Naive thymus-derived CD4-positive, alpha-beta T cell (primary cell): ENCODE measurements at regions not wholly inside any gene's neighbourhood (a gene's known extent, or its start where the extent isn't known, plus 50 kb on each side); places are given as distances from the start of the nearest gene placed in this dataset.

Experiments used
- ATAC-seq: fragments of 150-1000 bp; cut with Tn5 transposase; 2 replicates; pipeline ENCODE4 v1.10.0; 2021; ENCODE audit warnings: mild to moderate bottlenecking, moderate library complexity
- CTCF ChIA-PET: fragments of 350-600 bp; sonication (Branson Sonifier 250); formaldehyde crosslinking; loops from one replicate; lab custom pipeline; 2021; ENCODE audit warnings: antibody characterized with exemption; lab: Charles Lee
- POLR2A ChIA-PET: fragments of 350-600 bp; sonication (Branson Sonifier 250); formaldehyde crosslinking; loops from one replicate; lab custom pipeline; 2021; ENCODE audit warnings: antibody characterized with exemption, inconsistent platforms; lab: Charles Lee
- DNase-seq, 9 donors: peaks; one replicate each; pipeline versions ENCODE4 v3.0.0 to v3.0.0-alpha.2; 2020 to 2022; ENCODE audit warnings: mixed read lengths in 1 of 9
- H3K27ac ChIP-seq: one replicate; pipeline ENCODE4 v1.7.0; 2013; ENCODE audit warnings: mild to moderate bottlenecking, low read depth, low read length, moderate library complexity
- H3K27me3 ChIP-seq, 2 donors: one replicate each; pipeline ENCODE4 v1.7.0; 2013; ENCODE audit warnings: low read length in 2 of 2, mild to moderate bottlenecking in 2 of 2, moderate library complexity in 2 of 2; ENCODE audit not compliant: control insufficient read depth in 2 of 2, insufficient read depth in 2 of 2
- H3K36me3 ChIP-seq, 3 experiments: 1 replicate in 2 of 3; 2 replicates in 1 of 3; pipeline ENCODE4 v1.7.0; 2013; ENCODE audit warnings: low read length in 3 of 3, mild to moderate bottlenecking in 3 of 3, moderate library complexity in 1 of 3; ENCODE audit not compliant: insufficient read depth in 3 of 3, control insufficient read depth in 2 of 3
- H3K4me1 ChIP-seq, 2 donors: one replicate each; pipeline ENCODE4 v1.7.0; 2013; ENCODE audit warnings: low read length in 2 of 2, mild to moderate bottlenecking in 2 of 2, moderate library complexity in 1 of 2; ENCODE audit not compliant: control insufficient read depth in 2 of 2, insufficient read depth in 2 of 2
- H3K4me3 ChIP-seq: 2 replicates; pipeline ENCODE4 v1.7.0; 2013; ENCODE audit warnings: mild to moderate bottlenecking, low read length
- H3K9me3 ChIP-seq, 3 experiments: 1 replicate in 2 of 3; 2 replicates in 1 of 3; pipeline ENCODE4 v1.7.0; 2013; ENCODE audit warnings: low read length in 3 of 3; ENCODE audit not compliant: control insufficient read depth in 2 of 3
- H3K27ac Mint-ChIP-seq, 9 donors: one replicate each; pipeline ENCODE4 v1.8.0; 2020 to 2022; ENCODE audit warnings: mixed read lengths in 9 of 9, mild to moderate bottlenecking in 8 of 9, moderate library complexity in 5 of 9, inconsistent platforms in 2 of 9
- H3K27me3 Mint-ChIP-seq, 5 donors: one replicate each; pipeline ENCODE4 v1.8.0; 2021 to 2022; ENCODE audit warnings: mixed read lengths in 5 of 5, mild to moderate bottlenecking in 1 of 5
- H3K36me3 Mint-ChIP-seq, 5 donors: one replicate each; pipeline ENCODE4 v1.8.0; 2020 to 2022; ENCODE audit warnings: mixed read lengths in 5 of 5, mild to moderate bottlenecking in 3 of 5, inconsistent platforms in 1 of 5
- H3K4me1 Mint-ChIP-seq, 7 donors: one replicate each; pipeline ENCODE4 v1.8.0; 2020 to 2022; ENCODE audit warnings: mixed read lengths in 7 of 7, mild to moderate bottlenecking in 3 of 7, inconsistent platforms in 1 of 7
- H3K4me3 Mint-ChIP-seq, 10 donors: one replicate each; pipeline ENCODE4 v1.8.0; 2020 to 2022; ENCODE audit warnings: mild to moderate bottlenecking in 10 of 10, mixed read lengths in 10 of 10, moderate library complexity in 6 of 10, inconsistent platforms in 2 of 10
- H3K9me3 Mint-ChIP-seq, 11 donors: one replicate each; pipeline ENCODE4 v1.8.0; 2020 to 2022; ENCODE audit warnings: mixed read lengths in 11 of 11, mild to moderate bottlenecking in 4 of 11, inconsistent platforms in 1 of 11, moderate library complexity in 1 of 11
- intact Hi-C, 2 donors: fragments of 100-400 bp; cut with micrococcal nuclease; formaldehyde crosslinking; loops; one replicate each; pipeline ENCODE4 v1.15.1; 2023

DNA sequence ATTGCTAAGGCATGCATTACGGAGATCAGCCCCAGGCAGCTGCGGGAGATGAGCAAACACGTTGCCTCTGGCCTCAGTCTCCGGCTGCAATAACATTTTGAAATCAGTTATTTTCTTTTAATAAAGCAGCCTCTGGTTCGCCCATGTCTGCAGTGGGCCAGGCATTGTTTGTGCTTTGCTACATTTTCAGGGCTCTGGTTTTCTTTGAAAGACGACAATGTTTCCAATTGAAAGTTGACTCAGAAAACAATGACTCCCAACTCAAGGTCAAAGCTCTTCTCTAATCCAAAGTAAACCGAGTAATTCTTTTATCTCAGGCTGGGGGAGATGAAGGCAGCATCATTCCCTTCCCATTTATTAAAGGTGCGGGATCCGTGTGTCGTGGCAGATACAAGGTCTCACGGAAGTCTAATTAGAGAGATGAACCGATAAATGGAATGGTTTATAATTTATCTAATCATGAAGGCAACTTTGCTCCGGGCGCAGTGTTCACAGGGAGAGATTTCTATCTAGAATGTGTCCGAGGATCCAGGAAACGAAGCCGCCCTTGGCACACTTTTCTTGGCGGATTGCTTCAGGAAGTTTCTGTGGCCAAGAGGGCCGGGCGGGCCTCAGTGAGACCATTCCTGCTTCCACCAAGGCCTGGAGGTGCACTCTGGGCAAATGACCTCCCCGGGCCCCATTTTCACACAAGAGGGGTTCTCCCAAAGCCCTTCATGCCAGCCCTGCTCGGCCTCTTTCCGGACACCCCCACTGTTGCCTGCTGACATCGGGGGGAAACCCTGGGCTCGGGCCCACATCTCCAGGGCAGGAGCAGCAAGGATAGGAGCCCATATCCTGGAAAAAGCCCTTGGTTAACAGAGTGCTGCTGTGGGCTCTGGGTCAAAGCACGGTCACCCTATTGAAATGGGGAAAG lies 811.4 kb downstream of the BRD1 start:
- no peaks in the 10 kb centered on the region for H3K36me3 Mint-ChIP-seq

DNA sequence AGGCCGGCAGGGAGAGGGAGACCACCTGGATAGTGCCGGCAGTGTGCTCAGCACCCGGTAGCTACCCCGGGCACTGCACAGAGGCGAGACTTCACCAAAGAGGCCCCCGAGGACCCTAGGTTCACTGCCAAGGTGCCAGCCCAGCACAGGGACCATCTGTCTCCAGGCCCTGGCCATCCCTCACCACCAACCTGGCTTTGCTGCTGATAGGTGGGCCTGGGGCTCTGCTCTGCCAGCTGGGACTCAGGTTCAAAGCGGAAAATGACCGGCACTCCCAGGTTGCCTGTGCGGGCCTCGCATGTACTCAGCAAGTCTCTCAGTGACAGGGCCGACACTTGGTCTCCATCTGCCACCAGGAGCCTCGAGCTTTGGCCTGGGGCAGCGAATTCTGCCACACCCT lies 812.2 kb downstream of the BRD1 start:
- no peaks in the 10 kb centered on the region for H3K9me3 Mint-ChIP-seq
- DNase-seq, result no peak
- H3K27me3 Mint-ChIP-seq, result peaks cover 0 to 15% (median 0%) of the 10 kb centered on the region in 5 donors
- no peak overlapping the region for H3K27ac ChIP-seq
- ATAC-seq, result no peak
- intact Hi-C loops, result no loop called here
- H3K36me3 Mint-ChIP-seq, result no peaks in the 10 kb centered on the region
- H3K27ac Mint-ChIP-seq, result no peak overlapping the region
- ChIA-PET POLR2A (no interaction called here), CTCF (no interaction called here)
- H3K36me3 ChIP-seq, result no peaks in the 10 kb centered on the region
- no peaks in the 10 kb centered on the region for H3K27me3 ChIP-seq
- no peak overlapping the region for H3K4me3 ChIP-seq
- H3K4me1 ChIP-seq, result no peaks in the 10 kb centered on the region
- H3K9me3 ChIP-seq, result no peaks in the 10 kb centered on the region
- H3K4me3 Mint-ChIP-seq, result no peak overlapping the region
- H3K4me1 Mint-ChIP-seq, result no peaks in the 10 kb centered on the region

More for the DNA sequence above, 811.4 kb downstream of the BRD1 start:
- H3K9me3 ChIP-seq, result no peaks in the 10 kb centered on the region
- H3K27ac Mint-ChIP-seq, result no peak overlapping the region
- H3K27me3 Mint-ChIP-seq, result peaks cover 0 to 7% (median 0%) of the 10 kb centered on the region in 5 donors
- ChIA-PET CTCF (no interaction called here), POLR2A (no interaction called here)
- no peak overlapping the region for H3K27ac ChIP-seq
- no peaks in the 10 kb centered on the region for H3K4me1 Mint-ChIP-seq
- H3K4me3 Mint-ChIP-seq, result no peak overlapping the region
- DNase-seq, result no peak
- H3K36me3 ChIP-seq, result no peaks in the 10 kb centered on the region
- H3K4me3 ChIP-seq, result no peak overlapping the region
- H3K27me3 ChIP-seq, result no peaks in the 10 kb centered on the region
- no peak for ATAC-seq
- H3K9me3 Mint-ChIP-seq, result no peaks in the 10 kb centered on the region
- no peaks in the 10 kb centered on the region for H3K4me1 ChIP-seq
- intact Hi-C loops, result no loop called here

- H3K9me3 ChIP-seq, result no peaks in the 10 kb centered on the region
- Mint-ChIP-seq H3K4me1 (no peaks in the 10 kb centered on the region), H3K27me3 (peaks cover 0 to 21% (median 0%) of the 10 kb centered on the region in 5 donors), H3K36me3 (no peaks in the 10 kb centered on the region), H3K27ac (no peak overlapping the region), H3K9me3 (no peaks in the 10 kb centered on the region), H3K4me3 (no peak overlapping the region)
- intact Hi-C loops, result no loop called here
- no peak overlapping the region for H3K4me3 ChIP-seq
- no peak for ATAC-seq
- H3K4me1 ChIP-seq, result no peaks in the 10 kb centered on the region
- DNase-seq, result no peak
- H3K27me3 ChIP-seq, result no peaks in the 10 kb centered on the region
- ChIA-PET POLR2A (no interaction called here), CTCF (no interaction called here)
- no peak overlapping the region for H3K27ac ChIP-seq
- H3K36me3 ChIP-seq, result no peaks in the 10 kb centered on the region
Measured at GRCh38 chr22:49014227-49015201, 813.2 kb downstream of the BRD1 start.

DNA sequence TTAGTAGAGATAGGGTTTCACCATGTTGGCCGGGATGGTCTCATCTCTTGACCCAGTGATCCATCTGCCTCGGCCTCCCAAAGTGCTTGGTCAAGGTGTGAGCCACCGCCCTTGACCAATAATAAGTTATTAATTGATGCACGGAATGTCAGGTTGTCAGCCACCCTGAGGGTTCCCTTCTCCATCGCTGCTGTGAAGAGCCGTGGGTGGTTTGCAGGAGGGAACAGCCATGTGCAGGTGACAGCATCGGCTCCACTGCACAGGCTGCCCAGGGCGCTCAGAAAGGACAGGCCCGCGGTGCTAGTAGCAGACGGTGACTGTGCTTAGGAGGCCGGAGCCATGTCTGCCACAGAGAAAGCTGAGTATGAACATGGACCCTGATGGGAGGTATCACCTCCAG lies 814.0 kb downstream of the BRD1 start:
- Histone ChIP-seq H3K36me3 (no peaks in the 10 kb centered on the region), H3K27ac (no peak overlapping the region), H3K4me1 (no peaks in the 10 kb centered on the region), H3K4me3 (no peak overlapping the region), H3K9me3 (no peaks in the 10 kb centered on the region), H3K27me3 (no peaks in the 10 kb centered on the region)
- H3K27ac Mint-ChIP-seq, result no peak overlapping the region
- H3K4me3 Mint-ChIP-seq, result no peak overlapping the region
- no peaks in the 10 kb centered on the region for H3K36me3 Mint-ChIP-seq
- H3K4me1 Mint-ChIP-seq, result no peaks in the 10 kb centered on the region
- ChIA-PET CTCF (no interaction called here), POLR2A (no interaction called here)
- intact Hi-C loops, result no loop called here
- ATAC-seq (no peak), DNase-seq (no peak)
- peaks cover 0 to 21% (median 0%) of the 10 kb centered on the region in 5 donors for H3K27me3 Mint-ChIP-seq
- H3K9me3 Mint-ChIP-seq, result no peaks in the 10 kb centered on the region

DNA sequence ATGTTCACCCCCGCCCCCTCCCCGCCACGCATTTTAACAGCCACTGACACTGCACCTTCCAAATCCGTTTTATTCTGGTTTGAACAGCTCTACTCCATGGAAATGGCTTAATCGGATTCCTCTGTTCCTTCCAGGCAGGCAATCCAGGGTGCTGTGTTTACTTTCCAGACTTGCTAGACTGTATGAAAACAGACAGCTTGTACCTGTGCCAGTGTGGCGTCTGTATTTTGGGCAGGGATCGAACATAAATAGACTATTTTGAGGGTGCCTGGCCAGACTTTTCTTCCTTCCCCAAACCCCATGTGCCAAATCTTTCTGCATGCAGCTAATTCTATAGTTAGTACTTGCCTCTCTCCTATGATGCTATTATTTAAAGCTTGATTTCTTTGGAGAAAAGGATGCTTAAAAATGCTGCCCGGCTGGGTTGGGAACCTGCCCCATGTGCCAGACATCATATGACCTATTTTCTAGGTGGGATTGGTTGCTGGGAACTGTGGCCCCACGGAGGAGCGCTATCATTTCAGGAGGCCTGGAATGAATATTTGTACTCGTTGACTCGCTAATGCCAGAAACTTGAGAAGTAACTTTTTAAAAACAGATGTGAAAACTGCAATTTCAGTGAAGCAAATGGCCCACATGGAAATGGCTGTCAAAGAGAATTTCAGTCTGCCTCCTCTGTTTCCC lies 814.8 kb downstream of the BRD1 start:
- H3K9me3 ChIP-seq, result no peaks in the 10 kb centered on the region
- no peak overlapping the region for H3K4me3 Mint-ChIP-seq
- no peak for DNase-seq
- no peak overlapping the region for H3K4me3 ChIP-seq
- no peak for ATAC-seq
- H3K27ac Mint-ChIP-seq, result no peak overlapping the region
- no peaks in the 10 kb centered on the region for H3K36me3 Mint-ChIP-seq
- no peak overlapping the region for H3K27ac ChIP-seq
- H3K4me1 Mint-ChIP-seq, result no peaks in the 10 kb centered on the region
- POLR2A ChIA-PET, result no interaction called here
- H3K4me1 ChIP-seq, result no peaks in the 10 kb centered on the region
- H3K27me3 Mint-ChIP-seq, result peaks cover 0 to 21% (median 0%) of the 10 kb centered on the region in 5 donors
- CTCF ChIA-PET, result no interaction called here
- intact Hi-C loops, result no loop called here
- no peaks in the 10 kb centered on the region for H3K9me3 Mint-ChIP-seq
- no peaks in the 10 kb centered on the region for H3K36me3 ChIP-seq
- no peaks in the 10 kb centered on the region for H3K27me3 ChIP-seq

- no peak overlapping the region for H3K4me3 ChIP-seq
- no peak overlapping the region for H3K27ac ChIP-seq
- H3K4me1 ChIP-seq, result no peaks in the 10 kb centered on the region
- Mint-ChIP-seq H3K27me3 (peaks cover 0 to 21% (median 0%) of the 10 kb centered on the region in 5 donors), H3K4me1 (no peaks in the 10 kb centered on the region), H3K9me3 (no peaks in the 10 kb centered on the region), H3K4me3 (no peak overlapping the region), H3K27ac (no peak overlapping the region), H3K36me3 (no peaks in the 10 kb centered on the region)
- no peaks in the 10 kb centered on the region for H3K9me3 ChIP-seq
- ATAC-seq (no peak), DNase-seq (no peak)
- intact Hi-C loops, result no loop called here
- POLR2A ChIA-PET, result no interaction called here
- H3K36me3 ChIP-seq, result no peaks in the 10 kb centered on the region
- CTCF ChIA-PET, result no interaction called here
- no peaks in the 10 kb centered on the region for H3K27me3 ChIP-seq
Measured at GRCh38 chr22:49011769-49012648, 815.7 kb downstream of the BRD1 start.
